ENCODE measurements at regions not wholly inside any gene's neighbourhood (a gene's known extent, or its start where the extent isn't known, plus 50 kb on each side); places are given as distances from the start of the nearest gene placed in this dataset.

GRCh38 chr16:64830653-64831052 lies 291.2 kb downstream of the CDH11 start:
- no peak for TF ChIP-seq CTCF (IDR thresholded peaks at IDR 0.05; ENCODE audit: borderline replicate concordance, insufficient read depth, low read depth, low read length)
- H3K4me3 ChIP-seq (ENCODE audit: low read depth, low read length), result no peak overlapping the region

GRCh38 chr16:64829678-64830077 lies 292.2 kb downstream of the CDH11 start:
- no peak for TF ChIP-seq CTCF (IDR thresholded peaks at IDR 0.05; ENCODE audit: borderline replicate concordance, insufficient read depth, low read depth, low read length)
- H3K4me3 ChIP-seq (ENCODE audit: low read depth, low read length), result no peak overlapping the region

GRCh38 chr16:64826374-64826773 lies 295.5 kb downstream of the CDH11 start:
- no peak overlapping the region for H3K4me3 ChIP-seq (ENCODE audit: low read depth, low read length)
- TF ChIP-seq CTCF (IDR thresholded peaks at IDR 0.05; ENCODE audit: borderline replicate concordance, insufficient read depth, low read depth, low read length), result no peak

GRCh38 chr16:64823481-64824075 lies 298.3 kb downstream of the CDH11 start:
- no peak overlapping the region for H3K4me3 ChIP-seq (ENCODE audit: low read depth, low read length)
- TF ChIP-seq CTCF (IDR thresholded peaks at IDR 0.05; ENCODE audit: borderline replicate concordance, insufficient read depth, low read depth, low read length), result no peak

GRCh38 chr16:64809876-64810629 lies 311.8 kb downstream of the CDH11 start:
- TF ChIP-seq CTCF (IDR thresholded peaks at IDR 0.05; ENCODE audit: borderline replicate concordance, insufficient read depth, low read depth, low read length), result no peak
- H3K4me3 ChIP-seq (ENCODE audit: low read depth, low read length), result no peak overlapping the region

GRCh38 chr16:64808474-64808873 lies 313.4 kb downstream of the CDH11 start:
- no peak for TF ChIP-seq CTCF (IDR thresholded peaks at IDR 0.05; ENCODE audit: borderline replicate concordance, insufficient read depth, low read depth, low read length)
- no peak overlapping the region for H3K4me3 ChIP-seq (ENCODE audit: low read depth, low read length)

- H3K4me3 ChIP-seq (ENCODE audit: low read depth, low read length), result no peak overlapping the region
- no peak for TF ChIP-seq CTCF (IDR thresholded peaks at IDR 0.05; ENCODE audit: borderline replicate concordance, insufficient read depth, low read depth, low read length)
These were observed 330.1 kb downstream of the CDH11 start for GRCh38 chr16:64791756-64792155.

Data from GM12875 (cell line).